ENCODE measurements at regions not wholly inside any gene's neighbourhood (a gene's known extent, or its start where the extent isn't known, plus 50 kb on each side); places are given as distances from the start of the nearest gene placed in this dataset.

- Histone ChIP-seq H3K9me3 (peaks cover 0 to 5% (median 2%) of the 10 kb centered on the region in 4 donors), H3K27me3 (no peaks in the 10 kb centered on the region), H3K4me1 (peaks cover 0 to 17% (median 10%) of the 10 kb centered on the region in 4 donors), H3K4me3 (no peak overlapping the region), H3K27ac (replicated peaks in 1 of 4) (peak overlapping the region; percentile 50 to 71 (median 65)), H3K36me3 (no peaks in the 10 kb centered on the region)
- DNase-seq (ENCODE audit: extremely low spot score): no peak
- intact Hi-C loops (cut with DNase I): no loop called here
- WGBS: 93% methylated on average over 2 of the region's 2 CpGs
- no peak for TF ChIP-seq POLR2A (IDR thresholded peaks at IDR 0.05; ENCODE audit: low read depth)
- TF ChIP-seq POLR2AphosphoS5 (IDR thresholded peaks at IDR 0.05): no peak
- TF ChIP-seq CTCF (IDR thresholded peaks at IDR 0.05): no peak
- no peak for TF ChIP-seq EP300 (IDR thresholded peaks at IDR 0.05)
Observed at GRCh38 chr3:178120367-178120766, 415.9 kb upstream of the KCNMB2 start.

GRCh38 chr3:178126686-178127085 is 409.6 kb upstream of the KCNMB2 start:
- no peak overlapping the region for H3K4me3 ChIP-seq
- no peak overlapping the region for H3K27ac ChIP-seq (replicated peaks in 1 of 4)
- no peaks in the 10 kb centered on the region for H3K9me3 ChIP-seq
- no peaks in the 10 kb centered on the region for H3K36me3 ChIP-seq
- no peak for DNase-seq (ENCODE audit: extremely low spot score)
- 48% methylated on average over 1 of the region's 1 CpG for WGBS
- no peaks in the 10 kb centered on the region for H3K27me3 ChIP-seq
- intact Hi-C loops (cut with DNase I): no loop called here
- H3K4me1 ChIP-seq: peaks cover 0 to 22% (median 8%) of the 10 kb centered on the region in 4 donors
- TF ChIP-seq EP300 (IDR thresholded peaks at IDR 0.05) (no peak), CTCF (IDR thresholded peaks at IDR 0.05) (no peak), POLR2A (IDR thresholded peaks at IDR 0.05; ENCODE audit: low read depth) (no peak), POLR2AphosphoS5 (IDR thresholded peaks at IDR 0.05) (no peak)

DNA sequence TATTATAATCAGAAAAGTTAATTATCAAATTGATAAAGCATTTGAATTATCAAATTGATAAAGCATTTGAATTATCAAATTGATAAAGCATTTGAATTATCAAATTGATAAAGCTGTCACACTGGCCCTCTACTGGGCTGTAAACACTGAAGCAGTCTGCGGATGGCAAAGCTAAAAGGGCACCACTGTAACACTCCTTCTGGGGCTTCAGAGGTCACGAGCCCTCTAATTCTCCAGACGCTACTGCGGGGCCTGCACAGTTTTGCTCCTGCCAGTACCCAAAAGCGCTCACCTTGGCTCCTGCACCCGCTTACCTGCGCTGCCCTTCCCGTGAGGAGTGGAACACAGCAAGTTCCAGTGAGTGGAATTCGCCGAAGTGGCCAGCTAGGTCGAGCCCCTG is 409.0 kb upstream of the KCNMB2 start:
- 91% methylated on average over 11 of the region's 11 CpGs for WGBS
- no peak for DNase-seq (ENCODE audit: extremely low spot score)
- no peaks in the 10 kb centered on the region for H3K9me3 ChIP-seq
- H3K27me3 ChIP-seq: no peaks in the 10 kb centered on the region
- intact Hi-C loops (cut with DNase I): no loop called here
- H3K4me1 ChIP-seq: peaks cover 0 to 25% (median 10%) of the 10 kb centered on the region in 4 donors
- no peaks in the 10 kb centered on the region for H3K36me3 ChIP-seq
- no peak overlapping the region for H3K4me3 ChIP-seq
- TF ChIP-seq CTCF (IDR thresholded peaks at IDR 0.05) (no peak), EP300 (IDR thresholded peaks at IDR 0.05) (no peak), POLR2A (IDR thresholded peaks at IDR 0.05; ENCODE audit: low read depth) (no peak), POLR2AphosphoS5 (IDR thresholded peaks at IDR 0.05) (no peak)
- no peak overlapping the region for H3K27ac ChIP-seq (replicated peaks in 1 of 4)

- H3K36me3 ChIP-seq: no peaks in the 10 kb centered on the region
- no peaks in the 10 kb centered on the region for H3K27me3 ChIP-seq
- H3K27ac ChIP-seq (replicated peaks in 1 of 4): no peak overlapping the region
- WGBS: 79% methylated on average over 1 of the region's 1 CpG
- intact Hi-C loops (cut with DNase I): no loop called here
- H3K4me1 ChIP-seq: peaks cover 0 to 16% (median 8%) of the 10 kb centered on the region in 4 donors
- H3K9me3 ChIP-seq: no peaks in the 10 kb centered on the region
- no peak for DNase-seq (ENCODE audit: extremely low spot score)
- TF ChIP-seq POLR2A (IDR thresholded peaks at IDR 0.05; ENCODE audit: low read depth) (no peak), POLR2AphosphoS5 (IDR thresholded peaks at IDR 0.05) (no peak), CTCF (IDR thresholded peaks at IDR 0.05) (no peak), EP300 (IDR thresholded peaks at IDR 0.05) (no peak)
- no peak overlapping the region for H3K4me3 ChIP-seq
Observed at GRCh38 chr3:178129109-178129508, 407.1 kb upstream of the KCNMB2 start.

GRCh38 chr3:178131801-178132200 is 404.4 kb upstream of the KCNMB2 start:
- H3K4me1 ChIP-seq: peaks cover 0 to 28% (median 21%) of the 10 kb centered on the region in 4 donors
- no peaks in the 10 kb centered on the region for H3K36me3 ChIP-seq
- H3K27ac ChIP-seq (replicated peaks in 1 of 4): peak overlapping the region in 1 of 4 donors; percentile 17
- no peak for DNase-seq (ENCODE audit: extremely low spot score)
- intact Hi-C loops (cut with DNase I): no loop called here
- TF ChIP-seq POLR2AphosphoS5 (IDR thresholded peaks at IDR 0.05) (peak in 1 of 2 donors; percentile 62), POLR2A (IDR thresholded peaks at IDR 0.05; ENCODE audit: low read depth) (no peak)
- no peaks in the 10 kb centered on the region for H3K9me3 ChIP-seq
- WGBS: 41% methylated on average over 2 of the region's 2 CpGs
- no peaks in the 10 kb centered on the region for H3K27me3 ChIP-seq
- no peak overlapping the region for H3K4me3 ChIP-seq
